GM20431 (cell line): ENCODE measurements at regions not wholly inside any gene's neighbourhood (a gene's known extent, or its start where the extent isn't known, plus 50 kb on each side); places are given as distances from the start of the nearest gene placed in this dataset.
"Not testable (repeated sequence)": the region's sequence is repeated elsewhere in the genome, so short reads cannot be mapped to it uniquely, and the experiment has no call there.

Experiments
- in situ Hi-C: fragments of 300-500 bp; cut with MseI, MboI; formaldehyde crosslinking; loops from one replicate; pipeline ENCODE4 v1.15.0; 2020; ENCODE audit warnings: low sequenced_read_pairs; ENCODE audit not compliant: unreplicated experiment

- in situ Hi-C loops = loop anchor here (25.0 kb wide), 1 partner anchor 386 kb away; no protein-coding TSS in a partner anchor
Observed at GRCh38 chr16:5225931-5226655, 128.5 kb upstream of the EEF2KMT start.

GRCh38 chr16:5222761-5223160, 125.2 kb upstream of the EEF2KMT start:
- in situ Hi-C loops = no loop called here

GRCh38 chr16:5221831-5222230, 124.2 kb upstream of the EEF2KMT start:
- in situ Hi-C loops = not testable (repeated sequence)

- in situ Hi-C loops = no loop called here
Observed at GRCh38 chr16:5220705-5221104, 123.1 kb upstream of the EEF2KMT start.

GRCh38 chr16:5216441-5217080, 119.0 kb upstream of the EEF2KMT start:
- in situ Hi-C loops = no loop called here

- in situ Hi-C loops = no loop called here
Observed at GRCh38 chr16:5215901-5216300, 118.3 kb upstream of the EEF2KMT start.

- in situ Hi-C loops = no loop called here
Observed at GRCh38 chr16:5214466-5214865, 116.9 kb upstream of the EEF2KMT start.

GRCh38 chr16:5212501-5212900, 114.9 kb upstream of the EEF2KMT start:
- in situ Hi-C loops = not testable (repeated sequence)

GRCh38 chr16:5207862-5208498, 110.4 kb upstream of the EEF2KMT start:
- in situ Hi-C loops = not testable (repeated sequence)

- in situ Hi-C loops = no loop called here
Observed at GRCh38 chr16:5207001-5207523, 109.5 kb upstream of the EEF2KMT start.

- in situ Hi-C loops = no loop called here
Observed at GRCh38 chr16:5206331-5206990, 108.9 kb upstream of the EEF2KMT start.

- in situ Hi-C loops = no loop called here
Observed at GRCh38 chr16:5205361-5206040, 107.9 kb upstream of the EEF2KMT start.

- in situ Hi-C loops = not testable (repeated sequence)
Observed at GRCh38 chr16:5203675-5204074, 106.1 kb upstream of the EEF2KMT start.

- in situ Hi-C loops = no loop called here
Observed at GRCh38 chr16:5200123-5200522, 102.5 kb upstream of the EEF2KMT start.

GRCh38 chr16:5196204-5196603, 98.6 kb upstream of the EEF2KMT start:
- in situ Hi-C loops = no loop called here

GRCh38 chr16:5193861-5194260, 96.3 kb upstream of the EEF2KMT start:
- in situ Hi-C loops = no loop called here

GRCh38 chr16:5188989-5189352, 91.4 kb upstream of the EEF2KMT start:
- in situ Hi-C loops = no loop called here

- in situ Hi-C loops = no loop called here
Observed at GRCh38 chr16:5188318-5188988, 90.9 kb upstream of the EEF2KMT start.

GRCh38 chr16:5187402-5187952, 89.9 kb upstream of the EEF2KMT start:
- in situ Hi-C loops = no loop called here
